ENCODE measurements at regions not wholly inside any gene's neighbourhood (a gene's known extent, or its start where the extent isn't known, plus 50 kb on each side); places are given as distances from the start of the nearest gene placed in this dataset.

GRCh38 chr16:66176731-66177130 lies 189.8 kb upstream of the CDH5 start:
- BruUV-seq (replicated peaks) = no TSS peak
- WGBS, 2 experiments (ENCODE audit: extremely low coverage in 2 of 2, insufficient read length in 1 of 2) = 100% methylated on average over 1 of the region's 2 CpGs; no CpG with 5 or more reads in 1 of the 2 experiments
- Histone ChIP-seq H4K5ac (ENCODE audit: low read depth, low read length) (no peak overlapping the region), H2BK20ac (ENCODE audit: low read depth, low read length) (no peak overlapping the region), H4K20me1 (ENCODE audit: insufficient read depth, low read length) (no peaks in the 10 kb centered on the region), H3K79me1 (ENCODE audit: low read depth in 1 of 2, low read length in 2 of 2) (no peaks in the 10 kb centered on the region), H3K56ac (ENCODE audit: extremely low read depth, insufficient read depth, low read length) (no peak overlapping the region), H3K23ac (ENCODE audit: low read depth, low read length) (no peak overlapping the region), H2BK5ac (ENCODE audit: low read depth, low read length, poor library complexity, severe bottlenecking) (no peak overlapping the region), H4K91ac (ENCODE audit: insufficient read depth, low read depth, low read length) (no peak overlapping the region), H3K4me1 (ENCODE audit: control insufficient read depth, insufficient read depth, low read length) (no peaks in the 10 kb centered on the region), H4K8ac (ENCODE audit: low read depth in 2 of 2, low read length in 2 of 2) (no peak overlapping the region), H3K36me3 (ENCODE audit: control insufficient read depth, insufficient read depth, low read length) (no peaks in the 10 kb centered on the region), H3K14ac (replicated peaks; ENCODE audit: low read depth, low read length) (no peak overlapping the region), H2AK9ac (replicated peaks; ENCODE audit: low read depth, low read length, poor library complexity) (no peak overlapping the region), H3K18ac (ENCODE audit: low read depth, low read length) (no peak overlapping the region), H3K9ac (ENCODE audit: low read depth, low read length) (no peak overlapping the region), H3K27me3 (ENCODE audit: control insufficient read depth, insufficient read depth, low read length) (peaks cover 3% of the 10 kb centered on the region; the same call in 1 of the 2 replicates), H3K27ac (ENCODE audit: insufficient read depth, low read length) (no peak overlapping the region), H3K9me3 (ENCODE audit: control insufficient read depth, insufficient read depth, low read length) (peaks cover 4% of the 10 kb centered on the region), H2AFZ (replicated peaks; ENCODE audit: low read length, poor library complexity) (no peak overlapping the region), H2AK5ac (ENCODE audit: low read depth, low read length) (no peak overlapping the region), H3K4me3 (ENCODE audit: insufficient read depth, low read depth, low read length) (no peak overlapping the region), H3K4ac (ENCODE audit: low read depth, low read length) (no peak overlapping the region), H3K4me2 (ENCODE audit: low read depth, low read length) (no peak overlapping the region), H3K9me1 (ENCODE audit: insufficient read depth, low read length) (no peaks in the 10 kb centered on the region), H2BK15ac (ENCODE audit: low read depth, low read length) (no peak overlapping the region), H2BK120ac (ENCODE audit: low read depth, low read length) (no peak overlapping the region)
- ChIA-PET CTCF (no interaction called here), POLR2A (ENCODE audit: unreplicated experiment) (no interaction called here)
- intact Hi-C loops (cut with micrococcal nuclease) (no loop called here), in situ Hi-C loops (cut with MboI; ENCODE audit: low sequenced_read_pairs) (no loop called here), dilution Hi-C loops (cut with HindIII; ENCODE audit: low sequenced_read_pairs, unreplicated experiment) (no loop called here)
- TF ChIP-seq, protein P1, sequence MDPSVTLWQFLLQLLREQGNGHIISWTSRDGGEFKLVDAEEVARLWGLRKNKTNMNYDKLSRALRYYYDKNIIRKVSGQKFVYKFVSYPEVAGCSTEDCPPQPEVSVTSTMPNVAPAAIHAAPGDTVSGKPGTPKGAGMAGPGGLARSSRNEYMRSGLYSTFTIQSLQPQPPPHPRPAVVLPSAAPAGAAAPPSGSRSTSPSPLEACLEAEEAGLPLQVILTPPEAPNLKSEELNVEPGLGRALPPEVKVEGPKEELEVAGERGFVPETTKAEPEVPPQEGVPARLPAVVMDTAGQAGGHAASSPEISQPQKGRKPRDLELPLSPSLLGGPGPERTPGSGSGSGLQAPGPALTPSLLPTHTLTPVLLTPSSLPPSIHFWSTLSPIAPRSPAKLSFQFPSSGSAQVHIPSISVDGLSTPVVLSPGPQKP (IDR thresholded peaks at IDR 0.05; ENCODE audit: borderline replicate concordance, low read depth, low read length) = no peak
- no peak for TF ChIP-seq BHLHE40 (IDR thresholded peaks at IDR 0.05; ENCODE audit: low read depth, low read length)
- ATAC-seq (ENCODE audit: low read depth) (no peak), DNase-seq (no peak)
